H1 (cell line): ENCODE measurements at regions not wholly inside any gene's neighbourhood (a gene's known extent, or its start where the extent isn't known, plus 50 kb on each side); places are given as distances from the start of the nearest gene placed in this dataset.

ENCODE experiments used
- EP300 ChIP-seq, 2 experiments: IDR thresholded peaks; 1 replicate in 1 of 2; 2 replicates in 1 of 2; pipeline ENCODE4 v1.6.1; 2011 to 2012; ENCODE audit warnings: low read depth in 2 of 2, low read length in 2 of 2, mild to moderate bottlenecking in 2 of 2, borderline replicate concordance in 1 of 2, inconsistent platforms in 1 of 2, moderate library complexity in 1 of 2
- KDM4A ChIP-seq: IDR thresholded peaks from one replicate; pipeline ENCODE4 v1.7.1; 2012; ENCODE audit warnings: low read depth, mild to moderate bottlenecking, moderate library complexity, low read length, inconsistent platforms; ENCODE audit not compliant: severe bottlenecking

- no peak for TF ChIP-seq EP300 (IDR thresholded peaks at IDR 0.05; ENCODE audit: borderline replicate concordance in 1 of 2, low read depth in 2 of 2, low read length in 2 of 2)
- TF ChIP-seq KDM4A = no peak
Measured at GRCh38 chr5:108529381-108529780, 147.5 kb upstream of the FBXL17 start (continued).
